ENCODE measurements at regions not wholly inside any gene's neighbourhood (a gene's known extent, or its start where the extent isn't known, plus 50 kb on each side); places are given as distances from the start of the nearest gene placed in this dataset.
A peak's percentile ranks its signal among the peaks of the same experiment; 100 is the strongest.

DNA sequence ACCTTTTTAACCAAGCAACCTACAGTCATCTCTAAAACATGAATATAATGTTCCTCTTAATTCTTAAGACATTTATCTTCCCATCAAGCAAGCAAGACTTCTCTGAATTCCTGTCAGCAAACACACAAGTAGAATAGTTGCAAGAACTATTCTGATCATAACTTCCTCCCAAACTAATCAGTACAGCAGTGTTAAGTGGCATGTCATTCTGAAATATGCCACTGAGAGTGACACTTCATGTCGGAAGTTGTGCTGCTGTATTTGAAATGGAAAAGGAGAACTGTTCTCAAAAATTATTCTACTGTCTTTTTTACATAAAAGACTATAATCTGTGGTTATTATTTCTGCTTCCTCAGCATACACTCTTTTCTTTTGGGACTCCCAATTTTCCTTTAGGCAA is 546.6 kb downstream of the PCDH18 start:
- DNase-seq (ENCODE audit: low read depth in 1 of 2, low spot score in 1 of 2) (no peak), ATAC-seq (no peak), FAIRE-seq (no peak)
- ChIA-PET CTCF (no interaction called here), POLR2A (no interaction called here)
- no peak overlapping the region for H3K4me3 ChIP-seq
- H3K9me3 ChIP-seq, result no peaks in the 10 kb centered on the region
- no peak for TF ChIP-seq CHD2 (IDR thresholded peaks at IDR 0.05; ENCODE audit: low read length, partially characterized antibody)
- TF ChIP-seq ZSCAN20 (CRISPR knock-in tag; IDR thresholded peaks at IDR 0.05), result no peak
- no peak for TF ChIP-seq POLR2A (IDR thresholded peaks at IDR 0.05; ENCODE audit: low read length)
- TF ChIP-seq, protein P1, sequence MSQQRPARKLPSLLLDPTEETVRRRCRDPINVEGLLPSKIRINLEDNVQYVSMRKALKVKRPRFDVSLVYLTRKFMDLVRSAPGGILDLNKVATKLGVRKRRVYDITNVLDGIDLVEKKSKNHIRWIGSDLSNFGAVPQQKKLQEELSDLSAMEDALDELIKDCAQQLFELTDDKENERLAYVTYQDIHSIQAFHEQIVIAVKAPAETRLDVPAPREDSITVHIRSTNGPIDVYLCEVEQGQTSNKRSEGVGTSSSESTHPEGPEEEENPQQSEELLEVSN (IDR thresholded peaks at IDR 0.05; ENCODE audit: borderline replicate concordance, low read depth), result no peak
- no peak for TF ChIP-seq HDAC2 (IDR thresholded peaks at IDR 0.05)
- no peak for TF ChIP-seq MAX (IDR thresholded peaks at IDR 0.05)
- TF ChIP-seq PBX3 (IDR thresholded peaks at IDR 0.05), result no peak
- TF ChIP-seq, protein P2, sequence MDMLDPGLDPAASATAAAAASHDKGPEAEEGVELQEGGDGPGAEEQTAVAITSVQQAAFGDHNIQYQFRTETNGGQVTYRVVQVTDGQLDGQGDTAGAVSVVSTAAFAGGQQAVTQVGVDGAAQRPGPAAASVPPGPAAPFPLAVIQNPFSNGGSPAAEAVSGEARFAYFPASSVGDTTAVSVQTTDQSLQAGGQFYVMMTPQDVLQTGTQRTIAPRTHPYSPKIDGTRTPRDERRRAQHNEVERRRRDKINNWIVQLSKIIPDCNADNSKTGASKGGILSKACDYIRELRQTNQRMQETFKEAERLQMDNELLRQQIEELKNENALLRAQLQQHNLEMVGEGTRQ (IDR thresholded peaks at IDR 0.05), result no peak
- TF ChIP-seq BHLHE40 (IDR thresholded peaks at IDR 0.05; ENCODE audit: low read depth, low read length), result no peak
- no peak for TF ChIP-seq GATA3 (IDR thresholded peaks at IDR 0.05; ENCODE audit: borderline replicate concordance)
- TF ChIP-seq JUNB (IDR thresholded peaks at IDR 0.05), result no peak
- no peak for TF ChIP-seq NFE2L2 (conservative IDR thresholded peaks at IDR 0.05; ENCODE audit: low read length)
- TF ChIP-seq EHF (CRISPR knock-in tag; IDR thresholded peaks at IDR 0.05), result no peak
- no peak for TF ChIP-seq EHMT2 (IDR thresholded peaks at IDR 0.05; ENCODE audit: low read depth)
- no peak overlapping the region for H3K27ac ChIP-seq
- H3K4me1 ChIP-seq, result no peaks in the 10 kb centered on the region
- H3K4me2 ChIP-seq, result no peak overlapping the region
- WGBS (ENCODE audit: missing lambda C conversion rate), result 14% methylated on average over 1 of the region's 1 CpG

- ChIA-PET POLR2A (no interaction called here), CTCF (no interaction called here)
- peak in 1 of 2 experiments; percentile 9 for DNase-seq (ENCODE audit: low read depth in 1 of 2, low spot score in 1 of 2)
- Histone ChIP-seq H3K27ac (no peak overlapping the region), H3K9me3 (no peaks in the 10 kb centered on the region), H3K4me3 (no peak overlapping the region), H3K4me2 (no peak overlapping the region), H3K4me1 (no peaks in the 10 kb centered on the region)
- 47% methylated on average over 4 of the region's 4 CpGs for WGBS (ENCODE audit: missing lambda C conversion rate)
- FAIRE-seq, result no peak
- no peak for ATAC-seq
- TF ChIP-seq ATOH8 (CRISPR knock-in tag; IDR thresholded peaks at IDR 0.05; ENCODE audit: low read depth) (no peak), GATA3 (IDR thresholded peaks at IDR 0.05; ENCODE audit: borderline replicate concordance) (no peak), CHD2 (IDR thresholded peaks at IDR 0.05; ENCODE audit: low read length, partially characterized antibody) (no peak), POLR2AphosphoS2 (conservative IDR thresholded peaks at IDR 0.05; ENCODE audit: low read length) (no peak), JUN (IDR thresholded peaks at IDR 0.05) (no peak), RFX5 (IDR thresholded peaks at IDR 0.05) (no peak), PBX3 (IDR thresholded peaks at IDR 0.05) (no peak), MAFK (IDR thresholded peaks at IDR 0.05; ENCODE audit: partially characterized antibody) (no peak), FOXS1 (CRISPR knock-in tag; IDR thresholded peaks at IDR 0.05) (no peak), KDM5A (IDR thresholded peaks at IDR 0.05) (no peak), REST (IDR thresholded peaks at IDR 0.05) (no peak), NFE2L2 (conservative IDR thresholded peaks at IDR 0.05; ENCODE audit: low read length) (no peak), CEBPB (IDR thresholded peaks at IDR 0.05) (no peak)
- TF ChIP-seq, protein P3, sequence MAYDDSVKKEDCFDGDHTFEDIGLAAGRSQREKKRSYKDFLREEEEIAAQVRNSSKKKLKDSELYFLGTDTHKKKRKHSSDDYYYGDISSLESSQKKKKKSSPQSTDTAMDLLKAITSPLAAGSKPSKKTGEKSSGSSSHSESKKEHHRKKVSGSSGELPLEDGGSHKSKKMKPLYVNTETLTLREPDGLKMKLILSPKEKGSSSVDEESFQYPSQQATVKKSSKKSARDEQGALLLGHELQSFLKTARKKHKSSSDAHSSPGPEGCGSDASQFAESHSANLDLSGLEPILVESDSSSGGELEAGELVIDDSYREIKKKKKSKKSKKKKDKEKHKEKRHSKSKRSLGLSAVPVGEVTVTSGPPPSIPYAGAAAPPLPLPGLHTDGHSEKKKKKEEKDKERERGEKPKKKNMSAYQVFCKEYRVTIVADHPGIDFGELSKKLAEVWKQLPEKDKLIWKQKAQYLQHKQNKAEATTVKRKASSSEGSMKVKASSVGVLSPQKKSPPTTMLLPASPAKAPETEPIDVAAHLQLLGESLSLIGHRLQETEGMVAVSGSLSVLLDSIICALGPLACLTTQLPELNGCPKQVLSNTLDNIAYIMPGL (CRISPR knock-in tag; IDR thresholded peaks at IDR 0.05; ENCODE audit: borderline replicate concordance), result no peak
- TF ChIP-seq, protein P4, sequence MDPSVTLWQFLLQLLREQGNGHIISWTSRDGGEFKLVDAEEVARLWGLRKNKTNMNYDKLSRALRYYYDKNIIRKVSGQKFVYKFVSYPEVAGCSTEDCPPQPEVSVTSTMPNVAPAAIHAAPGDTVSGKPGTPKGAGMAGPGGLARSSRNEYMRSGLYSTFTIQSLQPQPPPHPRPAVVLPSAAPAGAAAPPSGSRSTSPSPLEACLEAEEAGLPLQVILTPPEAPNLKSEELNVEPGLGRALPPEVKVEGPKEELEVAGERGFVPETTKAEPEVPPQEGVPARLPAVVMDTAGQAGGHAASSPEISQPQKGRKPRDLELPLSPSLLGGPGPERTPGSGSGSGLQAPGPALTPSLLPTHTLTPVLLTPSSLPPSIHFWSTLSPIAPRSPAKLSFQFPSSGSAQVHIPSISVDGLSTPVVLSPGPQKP (IDR thresholded peaks at IDR 0.05; ENCODE audit: low read depth, low read length), result no peak
- TF ChIP-seq, protein P5, sequence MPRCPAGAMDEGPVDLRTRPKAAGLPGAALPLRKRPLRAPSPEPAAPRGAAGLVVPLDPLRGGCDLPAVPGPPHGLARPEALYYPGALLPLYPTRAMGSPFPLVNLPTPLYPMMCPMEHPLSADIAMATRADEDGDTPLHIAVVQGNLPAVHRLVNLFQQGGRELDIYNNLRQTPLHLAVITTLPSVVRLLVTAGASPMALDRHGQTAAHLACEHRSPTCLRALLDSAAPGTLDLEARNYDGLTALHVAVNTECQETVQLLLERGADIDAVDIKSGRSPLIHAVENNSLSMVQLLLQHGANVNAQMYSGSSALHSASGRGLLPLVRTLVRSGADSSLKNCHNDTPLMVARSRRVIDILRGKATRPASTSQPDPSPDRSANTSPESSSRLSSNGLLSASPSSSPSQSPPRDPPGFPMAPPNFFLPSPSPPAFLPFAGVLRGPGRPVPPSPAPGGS (IDR thresholded peaks at IDR 0.05), result no peak
Measured at GRCh38 chr4:136967069-136967468, 565.2 kb downstream of the PCDH18 start.

Data from A549 (cell line).